ENCODE measurements at regions not wholly inside any gene's neighbourhood (a gene's known extent, or its start where the extent isn't known, plus 50 kb on each side); places are given as distances from the start of the nearest gene placed in this dataset.

GRCh38 chr20:22511943-22512910 is 72.1 kb downstream of the FOXA2 start (continued):
- TF ChIP-seq POGK (CRISPR knock-in tag; conservative IDR thresholded peaks at IDR 0.05): no peak; the same call in 1 of the 2 replicates
- peak; percentile 96 for TF ChIP-seq ISL2 (CRISPR knock-in tag; IDR thresholded peaks at IDR 0.05)
- peak; percentile 75; the same call in 1 of the 2 replicates for TF ChIP-seq RBAK (CRISPR knock-in tag; IDR thresholded peaks at IDR 0.05)
- no peak for TF ChIP-seq ZNF7 (CRISPR knock-in tag; IDR thresholded peaks at IDR 0.05)
- 0 out of 2 replicates have a peak, but pooled peaks have one; percentile 72 for TF ChIP-seq PRMT3 (CRISPR knock-in tag; IDR thresholded peaks at IDR 0.05; ENCODE audit: borderline replicate concordance, low read depth)
- peak; percentile 64 for TF ChIP-seq ZNF781 (CRISPR knock-in tag; IDR thresholded peaks at IDR 0.05; ENCODE audit: borderline replicate concordance, not compliant biosample characterization)
- peak; percentile 96 for TF ChIP-seq MED1 (CRISPR knock-in tag; IDR thresholded peaks at IDR 0.05)
- no peak for TF ChIP-seq DNMT1 (CRISPR knock-in tag; IDR thresholded peaks at IDR 0.05)
- 0 out of 2 replicates have a peak, but pooled peaks have one; percentile 37 for TF ChIP-seq ZNF513 (CRISPR knock-in tag; conservative IDR thresholded peaks at IDR 0.05)
- no peak for TF ChIP-seq SIN3B (IDR thresholded peaks at IDR 0.05; ENCODE audit: low read length)
- peak; percentile 60; the same call in 1 of the 2 replicates for TF ChIP-seq KDM5B (CRISPR knock-in tag; IDR thresholded peaks at IDR 0.05; ENCODE audit: borderline replicate concordance)
- peak; percentile 96 for TF ChIP-seq RARA (CRISPR knock-in tag; IDR thresholded peaks at IDR 0.05)
- no peak for TF ChIP-seq RFX1 (IDR thresholded peaks at IDR 0.05)
- TF ChIP-seq ELF3 (CRISPR knock-in tag; IDR thresholded peaks at IDR 0.05): peak; percentile 79
- no peak for TF ChIP-seq GMEB1 (CRISPR knock-in tag; IDR thresholded peaks at IDR 0.05; ENCODE audit: borderline replicate concordance)
- TF ChIP-seq KLF13 (CRISPR knock-in tag; IDR thresholded peaks at IDR 0.05): no peak
- peak; percentile 92 for TF ChIP-seq MXD4 (CRISPR knock-in tag; IDR thresholded peaks at IDR 0.05)
- TF ChIP-seq ZSCAN9 (CRISPR knock-in tag; IDR thresholded peaks at IDR 0.05; ENCODE audit: borderline replicate concordance): peak; percentile 94
- TF ChIP-seq ZNF138 (CRISPR knock-in tag; IDR thresholded peaks at IDR 0.05; ENCODE audit: low read depth): no peak
- TF ChIP-seq MLXIP (CRISPR knock-in tag; IDR thresholded peaks at IDR 0.05; ENCODE audit: borderline replicate concordance): peak; percentile 80
- TF ChIP-seq U2AF1 (optimal IDR thresholded peaks at IDR 0.05; ENCODE audit: low read depth, low read length): no peak

Measured in HepG2 (cell line).